Mesendoderm (in vitro differentiated cells): ENCODE measurements at regions not wholly inside any gene's neighbourhood (a gene's known extent, or its start where the extent isn't known, plus 50 kb on each side); places are given as distances from the start of the nearest gene placed in this dataset.
A peak's percentile ranks its signal among the peaks of the same experiment; 100 is the strongest.

ENCODE experiments used
- DNase-seq: peaks from one replicate; pipeline ENCODE4 v3.0.0; 2013
- H2AK5ac ChIP-seq: 2 replicates; pipeline ENCODE4 v1.6.1; 2013; ENCODE audit warnings: low read length, inconsistent platforms
- H2BK120ac ChIP-seq: 2 replicates; pipeline ENCODE4 v1.6.1; 2013; ENCODE audit warnings: low read depth, mild to moderate bottlenecking, low read length, moderate library complexity, mixed read lengths
- H2BK15ac ChIP-seq: replicated peaks from 2 replicates; pipeline ENCODE4 v1.6.1; 2013; ENCODE audit warnings: low read depth, mild to moderate bottlenecking, moderate library complexity
- H2BK5ac ChIP-seq: 2 replicates; pipeline ENCODE4 v1.6.1; 2013; ENCODE audit warnings: low read length, inconsistent platforms
- H3K18ac ChIP-seq: 2 replicates; pipeline ENCODE4 v1.6.1; 2013; ENCODE audit warnings: mild to moderate bottlenecking, low read length, mixed read lengths
- H3K23ac ChIP-seq: one replicate; pipeline ENCODE4 v1.6.1; 2013; ENCODE audit warnings: low read length
- H3K27ac ChIP-seq: 2 replicates; pipeline ENCODE4 v1.5.1; 2013; ENCODE audit warnings: low read depth, mild to moderate bottlenecking, inconsistent platforms, low read length, moderate library complexity
- H3K27me3 ChIP-seq: 2 replicates; pipeline ENCODE4 v1.6.1; 2013; ENCODE audit warnings: low read length, control low read depth, mild to moderate bottlenecking, inconsistent platforms; ENCODE audit not compliant: insufficient read depth, poor library complexity
- H3K36me3 ChIP-seq: 2 replicates; pipeline ENCODE4 v1.6.1; 2013; ENCODE audit warnings: low read length, inconsistent platforms; ENCODE audit not compliant: control insufficient read depth, insufficient read depth
- H3K4ac ChIP-seq: one replicate; pipeline ENCODE4 v1.6.1; 2013; ENCODE audit warnings: low read depth, mild to moderate bottlenecking, low read length, moderate library complexity
- H3K4me1 ChIP-seq: 2 replicates; pipeline ENCODE4 v1.6.1; 2013; ENCODE audit warnings: low read depth, low read length, inconsistent platforms; ENCODE audit not compliant: control insufficient read depth
- H3K4me2 ChIP-seq: 2 replicates; pipeline ENCODE4 v1.6.1; 2013; ENCODE audit warnings: low read length
- H3K4me3 ChIP-seq: 2 replicates; pipeline ENCODE4 v1.5.1; 2013; ENCODE audit warnings: mild to moderate bottlenecking, low read length
- H3K56ac ChIP-seq: one replicate; pipeline ENCODE4 v1.6.1; 2013; ENCODE audit warnings: low read length
- H3K79me1 ChIP-seq: 2 replicates; pipeline ENCODE4 v1.6.1; 2013; ENCODE audit warnings: low read length, inconsistent platforms
- H3K79me2 ChIP-seq: 2 replicates; pipeline ENCODE4 v1.6.1; 2013; ENCODE audit warnings: mild to moderate bottlenecking, low read length; ENCODE audit not compliant: control insufficient read depth, insufficient read depth
- H3K9ac ChIP-seq: 2 replicates; pipeline ENCODE4 v1.6.1; 2013; ENCODE audit warnings: low read length, inconsistent platforms
- H4K5ac ChIP-seq: one replicate; pipeline ENCODE4 v1.6.1; 2013; ENCODE audit warnings: low read length
- H4K8ac ChIP-seq: one replicate; pipeline ENCODE4 v1.6.1; 2013; ENCODE audit warnings: low read depth, mild to moderate bottlenecking, control low read depth, low read length, moderate library complexity
- WGBS: extraction: QIAGEN DNeasy Blood & Tissue Kit; methylation state at CpG from one replicate; pipeline ENCODE4 v1.1.7; 2013; ENCODE audit warnings: low lambda C conversion rate, missing lambda C conversion rate; ENCODE audit not compliant: insufficient coverage; ENCODE audit errors: extremely low coverage; 5-methylcytosine and 5-hydroxymethylcytosine counted together

- Histone ChIP-seq H3K79me1 (no peaks in the 10 kb centered on the region), H2BK15ac (no peak overlapping the region), H4K5ac (no peak overlapping the region), H3K79me2 (no peaks in the 10 kb centered on the region), H2BK120ac (no peak overlapping the region), H4K8ac (no peak overlapping the region), H3K9ac (no peak overlapping the region), H3K36me3 (no peaks in the 10 kb centered on the region), H3K4ac (no peak overlapping the region), H3K27me3 (no peaks in the 10 kb centered on the region), H3K18ac (no peak overlapping the region), H3K4me3 (no peak overlapping the region), H2AK5ac (no peak overlapping the region), H3K4me1 (no peaks in the 10 kb centered on the region), H3K56ac (no peak overlapping the region), H2BK5ac (no peak overlapping the region), H3K4me2 (no peak overlapping the region), H3K27ac (no peak overlapping the region), H3K23ac (no peak overlapping the region)
- WGBS = 100% methylated on average over 2 of the region's 4 CpGs
- no peak for DNase-seq
Measured at GRCh38 chr11:70751142-70751734, 352.9 kb downstream of the CTTN start.

DNA sequence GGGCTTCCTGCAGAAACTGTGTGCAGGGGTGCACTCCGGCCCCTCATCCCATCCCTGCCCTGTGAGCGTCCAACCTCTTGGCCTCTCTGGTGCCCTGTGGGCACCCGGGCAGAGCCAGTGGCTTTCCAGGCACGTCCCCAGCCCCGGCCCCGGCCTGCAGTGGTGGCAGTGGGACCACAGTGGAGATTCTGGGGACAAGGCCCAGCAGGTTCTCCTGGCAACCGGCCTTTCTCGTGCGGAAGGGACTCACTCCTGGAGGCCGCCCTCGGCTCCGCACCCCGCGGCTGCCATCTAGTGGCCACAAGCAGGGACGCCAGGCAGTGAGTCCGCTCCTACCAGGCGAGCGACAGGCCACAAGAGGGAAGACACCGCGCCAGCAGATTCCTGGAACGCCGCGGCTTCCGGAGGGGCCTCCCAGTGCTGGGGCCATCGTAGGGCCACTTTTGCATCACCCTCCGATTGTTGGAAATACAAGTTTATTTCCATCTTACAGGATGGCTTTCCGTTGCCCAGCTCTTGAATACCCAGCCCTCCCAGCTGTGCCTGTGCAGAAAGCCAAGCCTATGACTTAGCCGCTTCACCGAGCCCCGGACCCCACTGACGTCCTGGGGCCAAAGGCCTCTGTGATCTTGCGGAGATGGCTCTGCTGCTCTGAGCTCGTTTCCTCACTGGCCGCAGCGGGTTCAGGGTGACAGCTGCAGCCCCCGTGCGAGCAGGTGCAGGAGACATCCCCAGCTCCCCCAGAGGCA is 357.3 kb downstream of the CTTN start:
- Histone ChIP-seq H3K27ac (no peak overlapping the region), H2BK5ac (no peak overlapping the region), H3K36me3 (no peaks in the 10 kb centered on the region), H3K4ac (no peak overlapping the region), H3K4me2 (no peak overlapping the region), H3K56ac (peak overlapping the region; percentile 15), H3K79me2 (no peaks in the 10 kb centered on the region), H4K8ac (no peak overlapping the region), H3K4me3 (no peak overlapping the region), H3K23ac (no peak overlapping the region), H2BK15ac (no peak overlapping the region), H3K4me1 (no peaks in the 10 kb centered on the region), H2BK120ac (no peak overlapping the region), H4K5ac (no peak overlapping the region), H3K9ac (no peak overlapping the region), H2AK5ac (no peak overlapping the region), H3K18ac (no peak overlapping the region), H3K27me3 (no peaks in the 10 kb centered on the region), H3K79me1 (no peaks in the 10 kb centered on the region)
- peak; percentile 86 for DNase-seq
- no CpG with 5 or more reads among the region's 37 CpGs for WGBS

- Histone ChIP-seq H2BK120ac (no peak overlapping the region), H4K5ac (no peak overlapping the region), H4K8ac (no peak overlapping the region), H3K56ac (peak overlapping the region; percentile 15), H2BK5ac (no peak overlapping the region), H3K23ac (no peak overlapping the region), H3K4me1 (no peaks in the 10 kb centered on the region), H3K79me2 (no peaks in the 10 kb centered on the region), H2AK5ac (no peak overlapping the region), H3K9ac (no peak overlapping the region), H3K4ac (no peak overlapping the region), H3K4me3 (no peak overlapping the region), H3K36me3 (no peaks in the 10 kb centered on the region), H3K18ac (no peak overlapping the region), H3K4me2 (no peak overlapping the region), H3K79me1 (no peaks in the 10 kb centered on the region), H3K27me3 (no peaks in the 10 kb centered on the region), H2BK15ac (no peak overlapping the region), H3K27ac (no peak overlapping the region)
- DNase-seq = no peak
- WGBS = no CpG with 5 or more reads among the region's 8 CpGs
Measured at GRCh38 chr11:70756341-70756740, 358.0 kb downstream of the CTTN start.

DNA sequence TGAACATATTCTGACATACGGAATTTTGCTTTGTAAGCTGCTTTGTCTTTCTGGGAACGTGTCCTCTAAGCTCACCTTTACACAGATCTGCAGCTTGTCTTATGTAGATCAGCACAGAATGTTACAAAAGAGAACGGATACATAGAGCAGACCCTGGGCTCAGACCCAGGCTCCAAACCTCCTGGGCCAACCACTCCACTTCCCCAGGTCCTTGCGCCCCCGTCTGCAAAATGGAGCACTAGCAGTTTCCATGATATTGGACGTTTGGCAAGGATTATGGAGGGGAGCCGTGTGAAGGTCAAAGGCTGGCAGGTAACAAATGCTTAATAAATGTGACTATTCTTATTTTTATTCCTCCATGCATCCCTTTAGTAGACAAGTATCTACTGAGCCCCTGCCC is 358.4 kb downstream of the CTTN start:
- Histone ChIP-seq H4K5ac (no peak overlapping the region), H3K23ac (no peak overlapping the region)
- WGBS = no CpG with 5 or more reads among the region's 7 CpGs

GRCh38 chr11:70757241-70757640 is 358.9 kb downstream of the CTTN start:
- no peak overlapping the region for H3K18ac ChIP-seq
- H3K4me3 ChIP-seq = no peak overlapping the region
- H3K27me3 ChIP-seq = no peaks in the 10 kb centered on the region
- no peak overlapping the region for H3K23ac ChIP-seq
- no peak overlapping the region for H3K4ac ChIP-seq
- H3K79me1 ChIP-seq = no peaks in the 10 kb centered on the region
- no CpG with 5 or more reads among the region's 8 CpGs for WGBS
- H2AK5ac ChIP-seq = no peak overlapping the region
- H2BK5ac ChIP-seq = no peak overlapping the region
- no peak overlapping the region for H2BK15ac ChIP-seq
- no peak overlapping the region for H2BK120ac ChIP-seq
- no peak for DNase-seq
- H3K56ac ChIP-seq = no peak overlapping the region
- H3K9ac ChIP-seq = no peak overlapping the region
- no peak overlapping the region for H4K8ac ChIP-seq
- no peak overlapping the region for H3K27ac ChIP-seq
- no peaks in the 10 kb centered on the region for H3K4me1 ChIP-seq
- H4K5ac ChIP-seq = no peak overlapping the region
- H3K36me3 ChIP-seq = no peaks in the 10 kb centered on the region
- no peak overlapping the region for H3K4me2 ChIP-seq
- H3K79me2 ChIP-seq = no peaks in the 10 kb centered on the region

More for the DNA sequence above, 358.4 kb downstream of the CTTN start:
- no peaks in the 10 kb centered on the region for H3K36me3 ChIP-seq
- no peak overlapping the region for H2AK5ac ChIP-seq
- no peaks in the 10 kb centered on the region for H3K27me3 ChIP-seq
- H3K79me1 ChIP-seq = no peaks in the 10 kb centered on the region
- H2BK120ac ChIP-seq = no peak overlapping the region
- H3K4me3 ChIP-seq = no peak overlapping the region
- H3K4ac ChIP-seq = no peak overlapping the region
- no peak overlapping the region for H3K9ac ChIP-seq
- no peak overlapping the region for H4K8ac ChIP-seq
- no peak overlapping the region for H3K4me2 ChIP-seq
- no peak for DNase-seq
- no peak overlapping the region for H2BK5ac ChIP-seq
- no peaks in the 10 kb centered on the region for H3K79me2 ChIP-seq
- no peak overlapping the region for H3K18ac ChIP-seq
- no peak overlapping the region for H2BK15ac ChIP-seq
- H3K4me1 ChIP-seq = no peaks in the 10 kb centered on the region
- no peak overlapping the region for H3K27ac ChIP-seq
- H3K56ac ChIP-seq = no peak overlapping the region
